Cardiac fibroblast (primary cell): ENCODE measurements at regions not wholly inside any gene's neighbourhood (a gene's known extent, or its start where the extent isn't known, plus 50 kb on each side); places are given as distances from the start of the nearest gene placed in this dataset.

Experiments
- DNase-seq, 2 donors: peaks; one replicate each; pipeline versions ENCODE4 v3.0.0 to v3.0.0-alpha.2; 2010; ENCODE audit warnings: low read depth in 2 of 2
- H3K4me3 ChIP-seq, 2 donors: replicated peaks in 1 of 2; 1 replicate in 1 of 2; 2 replicates in 1 of 2; pipeline ENCODE4 v1.5.1; 2011; ENCODE audit warnings: low read depth in 2 of 2, low read length in 2 of 2, mild to moderate bottlenecking in 2 of 2, moderate library complexity in 1 of 2
- TF ChIP-seq, protein P1 (sequence below): IDR thresholded peaks from one replicate; pipeline ENCODE4 v1.5.1; 2011; ENCODE audit warnings: low read depth, mild to moderate bottlenecking, low read length, inconsistent platforms

DNA sequence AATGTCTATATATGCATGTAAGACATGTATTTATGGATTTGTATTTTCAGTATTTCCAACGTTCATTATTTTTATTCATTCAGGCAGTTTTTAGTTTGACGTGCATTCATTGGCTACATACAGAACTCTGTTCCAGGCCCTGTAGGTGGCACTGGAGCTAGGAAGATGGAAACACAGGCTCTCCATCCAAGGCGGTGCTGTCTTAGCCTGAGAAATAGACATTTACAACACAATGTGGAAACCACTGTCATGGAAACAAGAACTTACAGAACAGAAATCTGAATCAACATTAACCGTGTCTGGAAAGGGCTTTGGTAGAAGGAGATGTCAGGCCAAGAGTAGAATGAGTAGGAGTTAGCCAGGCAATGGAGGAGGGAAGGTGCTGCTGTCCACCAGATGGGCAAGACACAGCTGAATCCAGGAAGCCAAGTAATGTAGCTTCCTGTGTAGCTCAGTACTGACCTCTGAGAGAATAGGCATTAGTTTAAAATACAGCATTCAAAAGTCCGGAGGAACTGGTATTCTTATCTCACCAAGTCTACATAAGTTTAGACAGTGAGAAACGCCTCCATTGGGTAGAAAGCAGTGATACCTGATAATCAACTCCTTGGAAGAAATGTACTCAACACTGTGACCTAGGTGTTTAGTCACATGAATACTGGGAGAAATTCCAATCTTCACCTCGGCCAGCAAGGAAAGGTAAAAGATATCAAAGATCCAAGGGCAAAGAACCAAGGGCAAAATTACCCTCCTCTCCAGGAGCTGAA lies 388.6 kb upstream of the CDH6 start:
- peak; percentile 18 to 59 for DNase-seq
- H3K4me3 ChIP-seq, result no peak overlapping the region
- TF ChIP-seq, protein P1, sequence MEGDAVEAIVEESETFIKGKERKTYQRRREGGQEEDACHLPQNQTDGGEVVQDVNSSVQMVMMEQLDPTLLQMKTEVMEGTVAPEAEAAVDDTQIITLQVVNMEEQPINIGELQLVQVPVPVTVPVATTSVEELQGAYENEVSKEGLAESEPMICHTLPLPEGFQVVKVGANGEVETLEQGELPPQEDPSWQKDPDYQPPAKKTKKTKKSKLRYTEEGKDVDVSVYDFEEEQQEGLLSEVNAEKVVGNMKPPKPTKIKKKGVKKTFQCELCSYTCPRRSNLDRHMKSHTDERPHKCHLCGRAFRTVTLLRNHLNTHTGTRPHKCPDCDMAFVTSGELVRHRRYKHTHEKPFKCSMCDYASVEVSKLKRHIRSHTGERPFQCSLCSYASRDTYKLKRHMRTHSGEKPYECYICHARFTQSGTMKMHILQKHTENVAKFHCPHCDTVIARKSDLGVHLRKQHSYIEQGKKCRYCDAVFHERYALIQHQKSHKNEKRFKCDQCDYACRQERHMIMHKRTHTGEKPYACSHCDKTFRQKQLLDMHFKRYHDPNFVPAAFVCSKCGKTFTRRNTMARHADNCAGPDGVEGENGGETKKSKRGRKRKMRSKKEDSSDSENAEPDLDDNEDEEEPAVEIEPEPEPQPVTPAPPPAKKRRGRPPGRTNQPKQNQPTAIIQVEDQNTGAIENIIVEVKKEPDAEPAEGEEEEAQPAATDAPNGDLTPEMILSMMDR, result peak; percentile 22

DNA sequence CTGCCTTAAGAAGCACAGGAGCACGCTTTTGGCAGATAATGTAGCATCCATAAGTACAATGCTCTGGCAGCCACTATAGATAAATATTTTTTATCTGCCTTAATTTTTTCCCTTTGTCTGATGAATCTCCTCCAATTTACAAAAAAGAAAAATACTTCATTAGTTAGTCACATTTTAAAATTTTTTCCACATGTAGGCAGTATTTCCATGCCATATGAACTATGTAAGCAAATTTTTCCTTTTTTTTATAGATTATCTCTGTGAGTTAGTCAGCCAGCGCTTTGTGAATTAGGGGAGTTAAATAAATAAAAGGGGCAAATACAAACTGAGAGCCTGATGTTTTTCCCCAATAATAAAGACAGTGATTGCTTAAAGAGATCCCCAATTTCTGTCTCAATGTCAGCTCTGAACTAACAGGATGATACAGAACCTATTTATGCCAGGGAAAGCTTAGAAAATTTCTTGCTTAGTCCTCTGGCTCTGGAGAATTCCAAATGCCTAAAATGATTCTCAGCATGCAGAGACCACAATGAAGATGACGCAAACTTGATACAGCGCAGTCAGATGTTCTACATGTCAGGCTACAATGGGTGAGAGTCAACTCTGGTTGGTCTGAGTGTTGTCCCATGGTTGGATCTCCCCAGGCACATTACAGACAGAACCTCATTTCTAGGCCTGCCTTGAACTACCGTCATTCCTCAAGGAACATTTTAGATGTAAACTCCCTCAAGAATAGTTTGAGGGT lies 390.4 kb upstream of the CDH6 start:
- TF ChIP-seq, protein P1, result no peak

DNA sequence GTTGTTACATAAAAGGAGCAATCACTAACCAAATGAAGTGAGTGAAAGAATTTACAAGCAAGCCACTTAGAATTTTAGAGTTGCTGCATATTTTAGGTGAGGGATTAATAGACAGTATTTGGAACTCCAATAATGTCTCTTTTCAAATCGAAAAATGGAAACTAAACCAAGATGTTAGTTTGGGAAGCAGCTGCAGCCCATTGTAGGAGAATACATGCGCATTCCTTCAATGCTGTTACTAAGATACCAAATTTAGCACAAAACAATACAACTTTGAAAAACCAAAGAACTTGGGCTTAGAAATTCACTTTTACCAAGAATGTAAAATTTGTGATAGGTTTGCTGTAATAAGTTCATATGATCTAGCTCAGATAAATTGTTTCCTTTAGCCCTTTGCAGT lies 411.8 kb upstream of the CDH6 start:
- TF ChIP-seq, protein P1, result no peak

More for the DNA sequence above, 390.4 kb upstream of the CDH6 start:
- H3K4me3 ChIP-seq, result no peak overlapping the region
- peak; percentile 1 to 10 for DNase-seq

DNA sequence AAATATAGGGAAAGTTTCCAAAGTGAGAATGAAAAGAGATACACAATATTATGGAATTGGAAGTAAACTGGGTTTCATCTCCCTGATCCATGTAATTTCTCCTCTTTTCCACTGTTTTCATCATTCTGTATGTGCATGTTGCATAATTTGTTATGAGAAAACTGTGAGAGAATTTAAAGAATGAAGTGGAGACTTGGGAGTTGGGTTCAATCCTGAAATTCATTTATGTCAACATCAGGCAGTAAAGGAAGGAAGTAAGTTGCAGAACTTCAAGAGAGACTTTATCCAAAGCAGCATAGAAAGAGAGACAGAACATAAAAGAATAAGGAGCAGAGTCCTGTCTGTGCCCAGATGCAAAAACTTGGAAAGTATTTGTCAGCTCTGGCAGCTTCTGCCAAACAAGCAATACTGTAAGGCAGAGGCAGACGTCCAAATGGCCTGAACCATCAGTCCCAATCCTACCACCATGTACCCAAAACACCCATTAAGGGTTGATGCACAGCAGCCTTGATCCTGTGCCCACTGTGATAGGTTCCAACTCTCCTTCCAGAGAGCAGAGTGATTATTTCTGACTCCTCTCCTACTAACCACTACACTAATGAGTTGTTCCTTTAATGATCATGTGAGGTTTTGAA lies 425.3 kb upstream of the CDH6 start:
- DNase-seq, result peak in 1 of 2 donors; percentile 13

More for the DNA sequence above, 411.8 kb upstream of the CDH6 start:
- DNase-seq, result no peak
- H3K4me3 ChIP-seq, result no peak overlapping the region

DNA sequence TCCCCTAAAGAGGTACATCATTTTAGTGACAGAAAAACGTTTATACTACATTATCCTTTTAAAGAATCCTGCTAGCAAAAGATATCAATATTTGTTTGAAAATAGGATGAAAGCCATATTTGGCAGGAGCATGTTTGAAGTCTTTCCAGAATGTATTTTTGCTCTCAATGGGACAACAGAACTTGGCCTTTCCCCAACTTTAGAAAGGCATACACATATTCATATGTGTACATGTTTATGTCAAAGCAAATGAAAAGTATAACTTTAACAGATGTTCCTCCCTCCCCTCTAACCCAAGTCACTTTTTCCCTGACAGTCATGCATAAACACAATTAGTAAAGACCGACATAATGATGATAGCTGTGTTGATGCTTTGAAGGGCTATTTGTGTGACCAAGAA lies 427.8 kb upstream of the CDH6 start:
- no peak for DNase-seq
- TF ChIP-seq, protein P1, result no peak
- H3K4me3 ChIP-seq, result no peak overlapping the region

More for the DNA sequence above, 425.3 kb upstream of the CDH6 start:
- TF ChIP-seq, protein P1, result no peak
- H3K4me3 ChIP-seq, result no peak overlapping the region

DNA sequence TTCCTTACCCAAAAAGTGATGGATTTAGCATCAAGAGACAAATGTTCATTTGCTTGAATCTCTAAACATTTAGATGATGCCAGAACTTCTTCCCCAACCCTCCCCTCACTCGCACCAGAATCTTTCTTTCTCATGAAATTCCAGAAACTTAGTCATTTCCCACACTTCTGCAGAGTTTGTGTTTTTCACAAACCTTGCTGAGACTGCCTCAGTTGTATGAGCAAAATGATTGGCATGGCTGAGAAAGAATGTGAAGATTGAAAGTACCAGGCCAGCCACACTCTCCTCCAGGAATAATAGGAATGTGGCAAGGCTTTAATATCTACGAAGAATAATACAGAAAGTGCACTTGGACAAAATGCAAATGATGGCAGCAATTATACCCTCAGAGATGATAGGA lies 428.3 kb upstream of the CDH6 start:
- DNase-seq, result peak in 1 of 2 donors; percentile 61
- TF ChIP-seq, protein P1, result no peak
- H3K4me3 ChIP-seq, result no peak overlapping the region
